ENCODE measurements at regions not wholly inside any gene's neighbourhood (a gene's known extent, or its start where the extent isn't known, plus 50 kb on each side); places are given as distances from the start of the nearest gene placed in this dataset.

DNA sequence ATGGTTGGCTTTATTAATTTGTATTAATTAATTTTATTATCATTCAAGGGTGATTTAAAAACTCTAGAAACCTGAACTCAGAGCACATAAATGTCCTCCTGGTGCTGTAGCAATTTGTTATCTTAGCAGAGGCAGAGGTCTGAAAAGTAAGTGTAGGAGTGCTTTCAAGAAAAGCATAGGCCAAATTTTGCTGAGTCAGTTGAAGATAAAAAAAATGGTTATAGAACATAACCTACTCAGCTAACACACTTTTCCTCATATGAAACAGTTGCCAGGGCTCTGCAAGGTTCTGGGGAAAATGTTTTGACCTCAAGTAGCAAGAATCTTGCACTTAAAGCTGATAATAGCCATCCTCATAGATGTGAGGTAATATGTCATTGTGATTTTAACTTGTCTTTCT is 53.5 kb upstream of the CHODL start:
- DNase-seq (ENCODE audit: low read depth) = no peak

- DNase-seq (ENCODE audit: low read depth) = no peak
Observed at GRCh38 chr21:18178509-18178908, 66.1 kb upstream of the CHODL start.

GRCh38 chr21:18174370-18174769 is 70.3 kb upstream of the CHODL start:
- DNase-seq (ENCODE audit: low read depth) = no peak

DNA sequence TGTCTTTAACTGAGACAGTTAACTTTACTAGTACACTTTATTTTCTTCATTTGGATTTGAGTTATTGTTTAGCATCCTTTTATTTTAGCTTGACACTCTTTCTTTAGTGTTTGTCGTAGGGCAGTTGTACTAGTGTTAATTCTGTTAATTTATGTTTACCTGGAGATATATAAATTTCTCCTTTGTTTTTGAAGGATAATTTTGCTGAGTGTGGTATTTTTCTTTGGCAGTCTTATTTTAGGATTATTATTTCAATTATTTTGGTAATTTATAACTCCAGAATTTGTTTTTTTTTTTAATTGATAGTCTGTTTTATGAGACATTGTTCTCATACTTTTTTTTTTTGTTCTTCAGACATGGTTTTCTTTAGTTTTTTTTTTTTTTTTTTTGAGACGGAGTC is 73.8 kb upstream of the CHODL start:
- DNase-seq (ENCODE audit: low read depth) = no peak

GRCh38 chr21:18170221-18170620 is 74.4 kb upstream of the CHODL start:
- DNase-seq (ENCODE audit: low read depth) = no peak

DNA sequence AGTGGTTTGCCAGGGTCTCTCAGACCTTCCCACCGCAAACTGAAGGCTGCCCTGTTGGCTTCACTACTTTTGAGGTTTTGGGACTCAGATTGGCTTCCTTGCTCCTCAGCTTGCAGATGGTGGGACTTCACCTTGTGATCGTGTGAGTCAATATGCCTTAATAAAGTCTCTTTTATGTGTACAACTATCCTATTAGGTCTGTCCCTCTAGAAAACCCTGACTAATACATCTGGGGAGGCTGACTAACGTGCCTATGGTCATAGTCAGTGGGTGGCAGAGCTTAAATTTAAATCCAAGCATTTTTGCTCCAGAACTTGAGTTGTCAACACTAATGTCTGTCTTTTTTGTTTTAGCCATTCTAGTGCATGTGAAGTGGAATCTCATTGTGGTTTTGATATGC is 76.5 kb upstream of the CHODL start:
- DNase-seq (ENCODE audit: low read depth) = no peak

- no peak for DNase-seq (ENCODE audit: low read depth)
Observed at GRCh38 chr21:18164933-18165332, 79.7 kb upstream of the CHODL start.

DNA sequence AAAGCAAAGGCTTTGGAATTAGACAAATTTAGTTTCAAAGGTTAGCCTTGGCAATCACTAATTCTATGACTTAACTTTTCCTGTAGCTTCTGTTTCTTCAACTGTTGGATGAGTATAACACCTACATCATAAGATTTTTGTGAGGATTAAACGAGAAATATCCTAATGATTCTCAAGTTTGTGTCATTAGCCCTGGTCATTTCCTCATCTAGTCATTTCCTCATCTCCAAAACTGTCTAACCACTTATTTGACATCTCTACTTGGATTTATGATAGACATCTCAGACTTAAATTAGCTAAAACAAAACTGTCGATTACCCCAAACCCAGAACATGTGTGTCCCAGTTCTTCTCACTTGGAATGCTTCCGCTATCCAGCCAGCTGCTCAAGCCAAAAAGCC is 80.2 kb upstream of the CHODL start:
- DNase-seq (ENCODE audit: low read depth) = no peak

DNA sequence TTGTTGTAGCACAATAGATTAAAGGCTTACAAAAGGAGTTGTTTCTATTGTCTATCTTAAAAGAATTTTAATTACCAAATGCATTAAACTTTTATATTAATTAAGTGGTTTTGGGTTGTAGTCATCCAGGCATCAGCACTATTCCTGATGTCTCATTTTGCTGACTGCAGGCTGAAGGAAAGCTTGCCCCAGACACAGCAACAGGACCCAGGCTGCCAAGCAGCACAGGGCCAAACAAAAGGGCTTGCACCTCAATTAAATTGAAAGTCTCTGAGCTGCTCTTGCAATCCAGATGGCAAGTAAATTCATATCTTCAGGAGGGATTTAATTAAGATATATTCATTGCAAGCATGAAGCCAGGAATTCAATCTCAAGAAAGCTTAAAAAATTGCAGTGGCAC is 80.7 kb upstream of the CHODL start:
- no peak for DNase-seq (ENCODE audit: low read depth)

DNA sequence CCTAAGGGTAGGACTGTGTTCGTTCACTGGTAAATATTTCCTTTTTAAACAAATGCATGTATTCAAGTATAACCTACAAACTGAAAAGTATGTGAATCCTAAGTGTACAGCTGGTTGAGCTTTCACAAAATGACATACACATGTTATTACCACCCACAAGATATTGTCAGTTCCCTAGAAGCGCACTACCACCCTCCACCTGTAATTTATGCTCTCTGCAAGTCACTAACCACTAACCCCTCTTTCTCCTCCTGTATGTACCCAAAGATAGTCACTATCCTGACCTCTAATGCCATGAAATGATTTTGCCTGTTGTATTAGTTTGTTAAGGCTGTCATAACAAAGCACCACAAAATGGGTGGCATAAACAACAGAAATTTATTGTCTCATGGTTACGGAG is 82.8 kb upstream of the CHODL start:
- DNase-seq (ENCODE audit: low read depth) = no peak

- no peak for DNase-seq (ENCODE audit: low read depth)
Observed at GRCh38 chr21:18157406-18157805, 87.2 kb upstream of the CHODL start.

- DNase-seq (ENCODE audit: low read depth) = no peak
Observed at GRCh38 chr21:18155508-18156193, 89.0 kb upstream of the CHODL start.

GRCh38 chr21:18153063-18153462 is 91.6 kb upstream of the CHODL start:
- DNase-seq (ENCODE audit: low read depth) = no peak

DNA sequence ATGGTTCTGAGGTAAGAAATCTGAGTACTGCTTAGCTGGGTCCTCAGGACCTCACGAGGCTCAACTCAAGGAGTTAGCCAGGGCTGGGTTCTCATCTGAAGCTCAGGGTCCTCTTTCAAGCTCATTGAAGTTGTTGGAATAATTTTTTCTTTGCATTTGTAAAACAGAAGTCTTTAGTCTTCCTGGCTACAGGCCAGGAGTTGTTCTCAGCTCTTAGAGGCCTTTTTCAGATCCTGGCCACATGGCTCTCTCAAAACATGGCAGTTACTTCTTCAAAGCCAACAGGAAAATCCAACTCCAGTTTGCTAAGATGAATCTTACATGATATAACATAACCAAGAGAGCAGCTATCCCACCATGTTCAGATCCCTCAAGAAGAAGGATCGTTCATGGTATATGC is 92.3 kb upstream of the CHODL start:
- no peak for DNase-seq (ENCODE audit: low read depth)

DNA sequence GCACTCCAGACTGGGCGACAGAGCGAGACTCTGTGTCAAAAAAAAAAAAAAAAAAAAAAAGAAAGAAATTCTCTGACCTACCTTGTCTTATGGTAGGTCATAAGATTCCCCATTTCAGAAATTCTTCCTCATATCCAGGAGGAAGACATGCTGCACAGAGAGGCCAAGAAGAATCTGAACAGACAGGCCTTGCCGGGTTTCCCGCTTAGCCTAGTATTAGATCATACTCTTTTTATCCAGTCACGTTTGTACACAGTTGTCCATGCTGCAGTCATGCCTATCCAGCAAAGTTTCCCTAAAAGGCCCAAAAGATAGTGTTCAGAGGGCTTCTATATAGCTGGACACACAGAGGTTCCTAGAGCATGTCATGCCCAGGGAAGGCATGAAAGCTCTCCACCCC is 93.6 kb upstream of the CHODL start:
- DNase-seq (ENCODE audit: low read depth) = no peak

- no peak for DNase-seq (ENCODE audit: low read depth)
Observed at GRCh38 chr21:18148401-18148800, 96.2 kb upstream of the CHODL start.

GRCh38 chr21:18147678-18148077 is 97.0 kb upstream of the CHODL start:
- DNase-seq (ENCODE audit: low read depth) = no peak

DNA sequence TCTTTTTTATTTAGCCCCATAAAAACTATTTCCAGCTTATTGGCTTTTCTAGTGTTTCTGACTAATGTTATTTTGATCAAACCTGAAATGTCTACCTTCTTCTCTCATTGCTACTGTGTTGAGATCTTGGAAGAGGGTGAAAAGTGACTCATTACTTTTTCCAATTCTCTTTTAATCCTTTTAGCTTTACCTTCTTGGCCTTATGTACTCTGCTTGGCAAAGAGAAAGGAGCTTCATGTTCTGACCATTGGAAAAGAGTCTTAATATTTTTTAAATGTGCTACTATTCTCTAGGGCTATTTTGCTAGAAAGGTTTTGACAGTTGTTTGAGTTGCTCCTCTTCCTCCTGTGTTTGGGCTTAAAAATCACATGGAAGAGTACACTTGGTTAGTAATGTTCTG is 97.8 kb upstream of the CHODL start:
- DNase-seq (ENCODE audit: low read depth) = no peak

GRCh38 chr21:18144339-18144738 is 100.3 kb upstream of the CHODL start:
- no peak for DNase-seq (ENCODE audit: low read depth)

GRCh38 chr21:18142655-18143054 is 102.0 kb upstream of the CHODL start:
- DNase-seq (ENCODE audit: low read depth) = no peak

DNA sequence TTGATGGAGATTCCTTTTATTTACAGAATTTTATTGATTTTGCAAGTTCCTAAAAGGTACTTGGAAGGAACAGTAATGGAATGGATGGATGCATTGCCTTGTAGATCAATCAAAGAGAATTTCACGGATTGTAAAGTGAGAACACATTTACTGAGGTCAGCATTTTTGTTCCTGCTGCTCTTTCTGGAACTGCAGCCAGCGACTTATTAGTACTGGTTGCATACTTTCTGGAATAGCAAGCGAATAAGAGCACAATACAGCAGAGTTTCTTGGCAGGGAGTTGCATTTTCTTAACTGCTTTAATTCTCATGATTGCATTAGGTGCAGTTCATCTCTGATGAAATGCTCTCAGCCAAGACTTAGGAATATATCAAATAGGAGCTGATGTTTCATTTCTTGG is 106.1 kb upstream of the CHODL start:
- DNase-seq (ENCODE audit: low read depth) = no peak

GRCh38 chr21:18129526-18129925 is 115.1 kb upstream of the CHODL start:
- no peak for DNase-seq (ENCODE audit: low read depth)

GRCh38 chr21:18118566-18118965 is 126.1 kb upstream of the CHODL start:
- no peak for DNase-seq (ENCODE audit: low read depth)

DNA sequence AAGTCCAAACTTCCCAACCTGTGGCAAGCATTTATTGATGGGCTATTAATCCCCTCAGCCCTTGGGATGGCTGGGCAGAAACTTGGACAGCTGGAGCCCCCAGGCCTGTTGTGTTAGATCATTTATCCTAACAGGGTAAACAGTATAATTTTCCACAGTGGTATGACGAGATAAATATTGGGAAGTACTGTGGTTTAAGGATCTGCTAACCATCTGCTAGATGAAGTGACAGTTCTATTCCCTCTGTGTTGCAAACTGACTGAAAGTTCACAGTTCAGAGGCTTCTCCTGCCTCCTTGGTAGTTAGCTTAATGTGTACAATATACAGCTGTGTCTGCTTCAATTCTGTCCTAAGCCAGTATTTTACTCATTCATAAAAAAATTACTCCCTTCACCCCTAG is 127.5 kb upstream of the CHODL start:
- no peak for DNase-seq (ENCODE audit: low read depth)

GRCh38 chr21:18114810-18115209 is 129.8 kb upstream of the CHODL start:
- no peak for DNase-seq (ENCODE audit: low read depth)
